ENCODE measurements at regions not wholly inside any gene's neighbourhood (a gene's known extent, or its start where the extent isn't known, plus 50 kb on each side); places are given as distances from the start of the nearest gene placed in this dataset.

DNA sequence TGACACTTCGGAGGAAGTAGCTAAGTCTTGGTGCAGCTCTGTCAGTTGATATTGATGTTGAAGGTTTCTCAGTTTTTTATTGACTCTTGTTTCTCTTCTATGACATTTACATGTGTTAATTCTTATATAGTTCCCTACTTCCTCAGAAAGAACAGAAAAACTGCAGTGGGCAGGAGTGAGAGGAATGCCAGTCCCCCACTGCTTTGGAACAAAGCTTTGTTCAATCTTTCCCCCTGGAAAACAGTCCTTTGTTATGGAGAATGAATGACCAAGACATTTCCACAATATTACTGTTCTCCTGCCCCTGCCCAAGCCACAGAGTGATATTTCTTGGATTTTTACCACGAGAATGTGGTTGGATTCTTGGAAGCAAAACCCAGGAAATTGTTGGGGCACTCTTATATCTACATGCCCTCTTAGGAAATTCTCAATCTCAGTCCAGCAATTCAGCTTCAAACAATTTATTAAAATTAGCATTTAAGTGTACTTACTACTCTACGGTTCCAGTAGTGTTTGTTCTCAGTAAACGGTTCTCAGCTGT, 258.0 kb upstream of the KCND2 start:
- Mint-ChIP-seq H3K4me1 (no peaks in the 10 kb centered on the region), H3K27ac (no peak overlapping the region), H3K4me3 (no peak overlapping the region)

DNA sequence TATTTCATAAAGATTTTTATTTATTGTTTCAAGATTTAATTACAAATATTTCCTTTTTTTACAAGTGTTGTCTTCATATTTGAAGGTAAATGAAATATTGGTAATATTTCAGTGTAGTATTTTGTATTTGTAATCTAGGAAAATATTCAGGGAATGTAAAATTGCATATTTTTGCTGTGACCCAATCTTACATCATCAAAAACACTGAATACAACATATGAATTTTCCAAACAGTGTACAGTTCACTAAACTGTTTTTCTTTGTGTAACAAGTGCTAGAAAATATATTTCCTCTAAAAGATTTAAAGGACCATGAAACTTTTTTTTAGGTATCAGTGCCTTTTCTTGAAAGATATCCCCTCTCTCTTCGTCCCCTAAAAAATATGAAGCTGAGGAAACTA, 251.9 kb upstream of the KCND2 start:
- Mint-ChIP-seq H3K27ac (no peak overlapping the region), H3K9me3 (peaks cover 5 to 8% of the 10 kb centered on the region in 2 donors), H3K27me3 (ENCODE audit: low read depth in 2 of 2) (no peaks in the 10 kb centered on the region), H3K4me3 (no peak overlapping the region), H3K4me1 (no peaks in the 10 kb centered on the region), H3K36me3 (peaks cover 4% of the 10 kb centered on the region)
- TF ChIP-seq, protein P1, sequence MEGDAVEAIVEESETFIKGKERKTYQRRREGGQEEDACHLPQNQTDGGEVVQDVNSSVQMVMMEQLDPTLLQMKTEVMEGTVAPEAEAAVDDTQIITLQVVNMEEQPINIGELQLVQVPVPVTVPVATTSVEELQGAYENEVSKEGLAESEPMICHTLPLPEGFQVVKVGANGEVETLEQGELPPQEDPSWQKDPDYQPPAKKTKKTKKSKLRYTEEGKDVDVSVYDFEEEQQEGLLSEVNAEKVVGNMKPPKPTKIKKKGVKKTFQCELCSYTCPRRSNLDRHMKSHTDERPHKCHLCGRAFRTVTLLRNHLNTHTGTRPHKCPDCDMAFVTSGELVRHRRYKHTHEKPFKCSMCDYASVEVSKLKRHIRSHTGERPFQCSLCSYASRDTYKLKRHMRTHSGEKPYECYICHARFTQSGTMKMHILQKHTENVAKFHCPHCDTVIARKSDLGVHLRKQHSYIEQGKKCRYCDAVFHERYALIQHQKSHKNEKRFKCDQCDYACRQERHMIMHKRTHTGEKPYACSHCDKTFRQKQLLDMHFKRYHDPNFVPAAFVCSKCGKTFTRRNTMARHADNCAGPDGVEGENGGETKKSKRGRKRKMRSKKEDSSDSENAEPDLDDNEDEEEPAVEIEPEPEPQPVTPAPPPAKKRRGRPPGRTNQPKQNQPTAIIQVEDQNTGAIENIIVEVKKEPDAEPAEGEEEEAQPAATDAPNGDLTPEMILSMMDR (IDR thresholded peaks at IDR 0.05) = no peak
- DNase-seq (no peak), ATAC-seq (no peak)
- no peak overlapping the region for H3K27ac ChIP-seq (ENCODE audit: low read length)
- H3K36me3 ChIP-seq (ENCODE audit: control insufficient read depth, insufficient read depth, low read length) = no peaks in the 10 kb centered on the region
- WGBS (ENCODE audit: insufficient coverage) = 48% methylated on average over 1 of the region's 1 CpG
- no peaks in the 10 kb centered on the region for H3K4me1 ChIP-seq (ENCODE audit: control insufficient read depth, insufficient read depth, low read length)
- intact Hi-C loops (cut with micrococcal nuclease) = no loop called here
- H3K27me3 ChIP-seq (ENCODE audit: control insufficient read depth, insufficient read depth, low read length) = no peaks in the 10 kb centered on the region
- H3K4me3 ChIP-seq (ENCODE audit: low read length) = no peak overlapping the region
- H3K9me3 ChIP-seq (ENCODE audit: control insufficient read depth, insufficient read depth, low read length) = no peaks in the 10 kb centered on the region

More for the DNA sequence above, 258.0 kb upstream of the KCND2 start:
- Mint-ChIP-seq H3K27me3 (ENCODE audit: low read depth in 2 of 2) (no peaks in the 10 kb centered on the region), H3K36me3 (peaks cover 8% of the 10 kb centered on the region), H3K9me3 (peaks cover 7 to 8% of the 10 kb centered on the region in 2 donors)
- no peak for DNase-seq
- ATAC-seq = no peak
- Histone ChIP-seq H3K4me1 (ENCODE audit: control insufficient read depth, insufficient read depth, low read length) (no peaks in the 10 kb centered on the region), H3K27ac (ENCODE audit: low read length) (no peak overlapping the region), H3K27me3 (ENCODE audit: control insufficient read depth, insufficient read depth, low read length) (no peaks in the 10 kb centered on the region), H3K36me3 (ENCODE audit: control insufficient read depth, insufficient read depth, low read length) (no peaks in the 10 kb centered on the region), H3K4me3 (ENCODE audit: low read length) (no peak overlapping the region), H3K9me3 (ENCODE audit: control insufficient read depth, insufficient read depth, low read length) (peaks cover 8% of the 10 kb centered on the region)
- TF ChIP-seq, protein P1 (IDR thresholded peaks at IDR 0.05) = no peak
- WGBS (ENCODE audit: insufficient coverage) = 56% methylated on average over 4 of the region's 4 CpGs
- intact Hi-C loops (cut with micrococcal nuclease) = no loop called here

DNA sequence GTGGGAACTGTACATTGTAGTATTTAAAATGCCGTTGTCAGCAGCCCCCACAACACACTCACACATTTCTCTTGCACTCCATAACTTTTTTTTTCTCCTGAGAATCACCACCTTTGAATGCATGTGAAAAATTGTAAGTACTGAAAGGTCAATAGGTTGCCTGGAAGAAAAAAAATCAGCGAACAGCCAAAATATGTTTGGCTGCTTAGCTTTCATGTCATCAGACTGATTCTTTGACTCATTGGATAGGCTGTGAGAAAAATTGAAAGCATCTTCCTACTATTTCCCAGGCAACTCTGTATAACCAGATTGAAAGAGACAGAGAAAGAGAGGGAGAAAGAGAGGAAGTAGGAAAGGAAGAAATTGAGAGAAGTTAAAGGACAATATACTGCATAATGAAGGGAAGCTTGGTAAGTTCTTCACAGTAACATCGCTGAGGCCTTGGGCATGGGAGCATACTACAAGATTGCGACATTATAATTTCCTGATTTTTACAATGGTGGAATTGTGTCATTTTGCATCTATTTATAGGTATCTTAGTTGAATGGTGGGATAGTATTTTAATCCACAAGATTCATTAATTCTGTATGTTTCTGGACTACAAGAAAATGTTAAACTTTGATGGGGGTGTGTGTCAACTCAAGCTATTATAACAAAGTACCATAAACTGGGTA, 249.3 kb upstream of the KCND2 start:
- no peak overlapping the region for H3K27ac ChIP-seq (ENCODE audit: low read length)
- no peak for DNase-seq
- no peak for ATAC-seq
- H3K27me3 Mint-ChIP-seq (ENCODE audit: low read depth in 2 of 2) = no peaks in the 10 kb centered on the region
- peaks cover 3 to 12% of the 10 kb centered on the region in 2 donors for H3K9me3 Mint-ChIP-seq
- no peaks in the 10 kb centered on the region for H3K4me1 ChIP-seq (ENCODE audit: control insufficient read depth, insufficient read depth, low read length)
- H3K27ac Mint-ChIP-seq = no peak overlapping the region
- intact Hi-C loops (cut with micrococcal nuclease) = no loop called here
- no peaks in the 10 kb centered on the region for H3K36me3 ChIP-seq (ENCODE audit: control insufficient read depth, insufficient read depth, low read length)
- peaks cover 4% of the 10 kb centered on the region for H3K36me3 Mint-ChIP-seq
- no peaks in the 10 kb centered on the region for H3K9me3 ChIP-seq (ENCODE audit: control insufficient read depth, insufficient read depth, low read length)
- H3K4me3 Mint-ChIP-seq = no peak overlapping the region
- H3K27me3 ChIP-seq (ENCODE audit: control insufficient read depth, insufficient read depth, low read length) = no peaks in the 10 kb centered on the region
- H3K4me3 ChIP-seq (ENCODE audit: low read length) = no peak overlapping the region
- WGBS (ENCODE audit: insufficient coverage) = 94% methylated on average over 3 of the region's 4 CpGs
- no peaks in the 10 kb centered on the region for H3K4me1 Mint-ChIP-seq
- TF ChIP-seq, protein P1 (IDR thresholded peaks at IDR 0.05) = no peak

DNA sequence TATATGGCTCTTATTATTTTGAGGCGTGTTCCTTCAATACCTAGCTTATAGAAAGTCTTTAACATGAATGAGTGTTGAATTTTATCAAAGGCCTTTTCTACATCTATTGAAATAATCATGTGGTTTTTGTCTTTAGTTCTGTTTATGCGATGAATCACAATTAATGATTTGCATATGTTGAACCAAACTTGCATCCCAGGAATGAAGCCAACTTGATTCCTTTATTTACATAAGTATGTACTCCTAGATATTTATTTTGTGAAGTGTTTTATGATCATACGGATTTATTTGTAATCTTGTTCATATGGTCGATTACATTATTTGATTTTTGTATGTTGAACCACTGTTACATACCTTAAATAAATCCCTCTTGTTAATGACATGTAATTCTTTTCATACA, 244.3 kb upstream of the KCND2 start:
- Mint-ChIP-seq H3K27ac (no peak overlapping the region), H3K36me3 (no peaks in the 10 kb centered on the region), H3K4me3 (no peak overlapping the region), H3K9me3 (peaks cover 4 to 10% of the 10 kb centered on the region in 2 donors), H3K4me1 (no peaks in the 10 kb centered on the region), H3K27me3 (ENCODE audit: low read depth in 2 of 2) (no peaks in the 10 kb centered on the region)
- Histone ChIP-seq H3K4me1 (ENCODE audit: control insufficient read depth, insufficient read depth, low read length) (no peaks in the 10 kb centered on the region), H3K27ac (ENCODE audit: low read length) (no peak overlapping the region), H3K27me3 (ENCODE audit: control insufficient read depth, insufficient read depth, low read length) (no peaks in the 10 kb centered on the region), H3K4me3 (ENCODE audit: low read length) (no peak overlapping the region), H3K36me3 (ENCODE audit: control insufficient read depth, insufficient read depth, low read length) (no peaks in the 10 kb centered on the region), H3K9me3 (ENCODE audit: control insufficient read depth, insufficient read depth, low read length) (no peaks in the 10 kb centered on the region)
- intact Hi-C loops (cut with micrococcal nuclease) = no loop called here
- DNase-seq (no peak), ATAC-seq (no peak)
- TF ChIP-seq, protein P1 (IDR thresholded peaks at IDR 0.05) = no peak
- 71% methylated on average over 1 of the region's 4 CpGs for WGBS (ENCODE audit: insufficient coverage)

Measured in natural killer cell (primary cell).